DND-41 (cell line): ENCODE measurements at regions not wholly inside any gene's neighbourhood (a gene's known extent, or its start where the extent isn't known, plus 50 kb on each side); places are given as distances from the start of the nearest gene placed in this dataset.

Experiments
- EZH2 ChIP-seq: IDR thresholded peaks from 3 replicates; pipeline ENCODE4 v1.6.1; 2012; ENCODE audit warnings: borderline replicate concordance, low read depth, mild to moderate bottlenecking, moderate library complexity, low read length, inconsistent platforms; ENCODE audit not compliant: severe bottlenecking
- TF ChIP-seq, protein P1 (sequence below): IDR thresholded peaks from 2 replicates; pipeline ENCODE4 v1.5.1; 2012; ENCODE audit warnings: borderline replicate concordance, low read length, moderate library complexity, mild to moderate bottlenecking; ENCODE audit not compliant: poor library complexity, severe bottlenecking; ENCODE audit errors: extremely low read depth

DNA sequence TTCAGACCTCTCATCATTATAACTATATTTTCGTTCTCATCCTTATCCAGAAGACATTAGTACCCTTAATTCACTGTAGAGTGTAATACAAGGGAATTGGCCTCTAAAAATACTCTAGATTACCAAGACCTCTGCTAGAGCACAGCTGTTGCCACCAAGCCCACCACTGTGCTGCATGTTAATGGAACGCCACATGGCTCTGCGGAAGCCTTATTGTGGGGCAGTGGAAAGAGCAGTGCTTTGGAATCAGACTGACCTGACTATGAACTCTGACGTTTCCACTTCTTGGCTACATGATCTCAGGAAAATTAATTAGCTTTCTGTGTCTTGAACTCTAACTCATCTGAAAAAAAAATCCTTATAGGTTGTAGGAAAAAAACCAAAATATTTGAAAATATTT is 222.1 kb downstream of the LMX1A start:
- TF ChIP-seq, protein P1, sequence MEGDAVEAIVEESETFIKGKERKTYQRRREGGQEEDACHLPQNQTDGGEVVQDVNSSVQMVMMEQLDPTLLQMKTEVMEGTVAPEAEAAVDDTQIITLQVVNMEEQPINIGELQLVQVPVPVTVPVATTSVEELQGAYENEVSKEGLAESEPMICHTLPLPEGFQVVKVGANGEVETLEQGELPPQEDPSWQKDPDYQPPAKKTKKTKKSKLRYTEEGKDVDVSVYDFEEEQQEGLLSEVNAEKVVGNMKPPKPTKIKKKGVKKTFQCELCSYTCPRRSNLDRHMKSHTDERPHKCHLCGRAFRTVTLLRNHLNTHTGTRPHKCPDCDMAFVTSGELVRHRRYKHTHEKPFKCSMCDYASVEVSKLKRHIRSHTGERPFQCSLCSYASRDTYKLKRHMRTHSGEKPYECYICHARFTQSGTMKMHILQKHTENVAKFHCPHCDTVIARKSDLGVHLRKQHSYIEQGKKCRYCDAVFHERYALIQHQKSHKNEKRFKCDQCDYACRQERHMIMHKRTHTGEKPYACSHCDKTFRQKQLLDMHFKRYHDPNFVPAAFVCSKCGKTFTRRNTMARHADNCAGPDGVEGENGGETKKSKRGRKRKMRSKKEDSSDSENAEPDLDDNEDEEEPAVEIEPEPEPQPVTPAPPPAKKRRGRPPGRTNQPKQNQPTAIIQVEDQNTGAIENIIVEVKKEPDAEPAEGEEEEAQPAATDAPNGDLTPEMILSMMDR = no peak
- TF ChIP-seq EZH2 = no peak
